Astrocyte (in vitro differentiated cells and primary cell): ENCODE measurements at regions not wholly inside any gene's neighbourhood (a gene's known extent, or its start where the extent isn't known, plus 50 kb on each side); places are given as distances from the start of the nearest gene placed in this dataset.

ENCODE experiments used
- DNase-seq: peaks from one replicate; pipeline ENCODE4 v3.0.0-alpha.2; 2010; ENCODE audit warnings: low read depth
- FAIRE-seq: peaks from 2 replicates; lab custom pipeline; 2011; peaks lifted over from hg19 to GRCh38; lab: Jason Lieb, UNC
- H2AFZ ChIP-seq: 2 replicates; pipeline ENCODE4 v1.6.0; 2012; ENCODE audit warnings: low read depth, low read length, inconsistent platforms
- H3K27ac ChIP-seq: 2 replicates; pipeline ENCODE4 v1.5.1; 2011; ENCODE audit warnings: low read depth, low read length, inconsistent platforms
- H3K27me3 ChIP-seq: 2 replicates; pipeline ENCODE4 v1.6.0; 2011; ENCODE audit warnings: low read length, inconsistent platforms; ENCODE audit not compliant: insufficient read depth
- H3K36me3 ChIP-seq: 2 replicates; pipeline ENCODE4 v1.5.1; 2011; ENCODE audit warnings: low read length, inconsistent platforms; ENCODE audit not compliant: insufficient read depth
- H3K4me1 ChIP-seq: 2 replicates; pipeline ENCODE4 v1.5.1; 2011; ENCODE audit warnings: low read length, inconsistent platforms; ENCODE audit not compliant: insufficient read depth
- H3K4me2 ChIP-seq: 2 replicates; pipeline ENCODE4 v1.6.0; 2012; ENCODE audit warnings: low read length, inconsistent platforms
- H3K4me3 ChIP-seq: 2 replicates; pipeline ENCODE4 v1.5.1; 2011; ENCODE audit warnings: low read depth, mild to moderate bottlenecking, low read length, inconsistent platforms; ENCODE audit not compliant: insufficient read depth
- H3K79me2 ChIP-seq: 2 replicates; pipeline ENCODE4 v1.6.0; 2012; ENCODE audit warnings: mild to moderate bottlenecking, low read length, inconsistent platforms; ENCODE audit not compliant: insufficient read depth
- H3K9ac ChIP-seq: 2 replicates; pipeline ENCODE4 v1.6.0; 2012; ENCODE audit warnings: mild to moderate bottlenecking, low read length, inconsistent platforms
- H3K9me3 ChIP-seq: 2 replicates; pipeline ENCODE4 v1.5.1; 2012; ENCODE audit warnings: low read depth, mild to moderate bottlenecking, low read length, inconsistent platforms; ENCODE audit not compliant: insufficient read depth
- H4K20me1 ChIP-seq: 2 replicates; pipeline ENCODE4 v1.6.0; 2012; ENCODE audit warnings: low read length, inconsistent platforms; ENCODE audit not compliant: insufficient read depth
- H3K27ac Mint-ChIP-seq: one replicate; pipeline ENCODE4 v1.8.0; 2021; ENCODE audit warnings: mild to moderate bottlenecking, mixed read lengths; ENCODE audit not compliant: unreplicated experiment
- H3K27me3 Mint-ChIP-seq: one replicate; pipeline ENCODE4 v1.8.0; 2021; ENCODE audit warnings: low read depth, mixed read lengths; ENCODE audit not compliant: unreplicated experiment
- H3K36me3 Mint-ChIP-seq: one replicate; pipeline ENCODE4 v1.8.0; 2021; ENCODE audit warnings: low read depth, mixed read lengths; ENCODE audit not compliant: unreplicated experiment
- H3K4me1 Mint-ChIP-seq: one replicate; pipeline ENCODE4 v1.8.0; 2021; ENCODE audit warnings: low read depth, mixed read lengths; ENCODE audit not compliant: unreplicated experiment
- H3K4me3 Mint-ChIP-seq: one replicate; pipeline ENCODE4 v1.8.0; 2021; ENCODE audit warnings: mild to moderate bottlenecking, moderate library complexity, mixed read lengths; ENCODE audit not compliant: unreplicated experiment
- H3K9me3 Mint-ChIP-seq: one replicate; pipeline ENCODE4 v1.8.0; 2021; ENCODE audit warnings: mild to moderate bottlenecking, mixed read lengths; ENCODE audit not compliant: unreplicated experiment
- EZH2 ChIP-seq: IDR thresholded peaks from 2 replicates; pipeline ENCODE4 v1.6.1; 2012; ENCODE audit warnings: mild to moderate bottlenecking, low read length, inconsistent platforms; ENCODE audit not compliant: insufficient read depth
- TF ChIP-seq, protein P1 (sequence below): IDR thresholded peaks from 2 replicates; pipeline ENCODE4 v1.5.1; 2011; ENCODE audit warnings: low read depth, mild to moderate bottlenecking, inconsistent platforms, low read length, moderate library complexity; ENCODE audit not compliant: insufficient read depth

GRCh38 chr2:2641541-2642410, 310.7 kb upstream of the MYT1L start:
- no peak overlapping the region for H3K27ac Mint-ChIP-seq
- H3K9me3 Mint-ChIP-seq, result no peaks in the 10 kb centered on the region
- no peak for FAIRE-seq
- Histone ChIP-seq H4K20me1 (no peaks in the 10 kb centered on the region), H3K27me3 (no peaks in the 10 kb centered on the region), H3K4me3 (no peak overlapping the region), H3K36me3 (no peaks in the 10 kb centered on the region), H3K4me1 (no peaks in the 10 kb centered on the region), H3K27ac (no peak overlapping the region), H3K4me2 (no peak overlapping the region), H2AFZ (no peak overlapping the region), H3K79me2 (no peaks in the 10 kb centered on the region), H3K9ac (no peak overlapping the region), H3K9me3 (peaks cover 4% of the 10 kb centered on the region)
- H3K27me3 Mint-ChIP-seq, result peaks cover 30% of the 10 kb centered on the region
- DNase-seq, result no peak
- no peaks in the 10 kb centered on the region for H3K36me3 Mint-ChIP-seq
- no peak overlapping the region for H3K4me3 Mint-ChIP-seq
- no peak for TF ChIP-seq EZH2
- TF ChIP-seq, protein P1, sequence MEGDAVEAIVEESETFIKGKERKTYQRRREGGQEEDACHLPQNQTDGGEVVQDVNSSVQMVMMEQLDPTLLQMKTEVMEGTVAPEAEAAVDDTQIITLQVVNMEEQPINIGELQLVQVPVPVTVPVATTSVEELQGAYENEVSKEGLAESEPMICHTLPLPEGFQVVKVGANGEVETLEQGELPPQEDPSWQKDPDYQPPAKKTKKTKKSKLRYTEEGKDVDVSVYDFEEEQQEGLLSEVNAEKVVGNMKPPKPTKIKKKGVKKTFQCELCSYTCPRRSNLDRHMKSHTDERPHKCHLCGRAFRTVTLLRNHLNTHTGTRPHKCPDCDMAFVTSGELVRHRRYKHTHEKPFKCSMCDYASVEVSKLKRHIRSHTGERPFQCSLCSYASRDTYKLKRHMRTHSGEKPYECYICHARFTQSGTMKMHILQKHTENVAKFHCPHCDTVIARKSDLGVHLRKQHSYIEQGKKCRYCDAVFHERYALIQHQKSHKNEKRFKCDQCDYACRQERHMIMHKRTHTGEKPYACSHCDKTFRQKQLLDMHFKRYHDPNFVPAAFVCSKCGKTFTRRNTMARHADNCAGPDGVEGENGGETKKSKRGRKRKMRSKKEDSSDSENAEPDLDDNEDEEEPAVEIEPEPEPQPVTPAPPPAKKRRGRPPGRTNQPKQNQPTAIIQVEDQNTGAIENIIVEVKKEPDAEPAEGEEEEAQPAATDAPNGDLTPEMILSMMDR, result no peak
- peaks cover 18% of the 10 kb centered on the region for H3K4me1 Mint-ChIP-seq

- Mint-ChIP-seq H3K4me1 (peaks cover 9% of the 10 kb centered on the region), H3K9me3 (no peaks in the 10 kb centered on the region), H3K4me3 (no peak overlapping the region), H3K36me3 (no peaks in the 10 kb centered on the region), H3K27me3 (peaks cover 32% of the 10 kb centered on the region), H3K27ac (no peak overlapping the region)
- Histone ChIP-seq H2AFZ (no peak overlapping the region), H3K9me3 (peaks cover 6% of the 10 kb centered on the region), H3K4me2 (no peak overlapping the region), H3K4me1 (no peaks in the 10 kb centered on the region), H3K36me3 (no peaks in the 10 kb centered on the region), H4K20me1 (no peaks in the 10 kb centered on the region), H3K4me3 (no peak overlapping the region), H3K79me2 (no peaks in the 10 kb centered on the region), H3K27ac (no peak overlapping the region), H3K9ac (no peak overlapping the region), H3K27me3 (no peaks in the 10 kb centered on the region)
- TF ChIP-seq EZH2, result no peak
- TF ChIP-seq, protein P1, result no peak
- FAIRE-seq, result no peak
- DNase-seq, result no peak
Observed at GRCh38 chr2:2640818-2641217, 309.7 kb upstream of the MYT1L start.

GRCh38 chr2:2640371-2640770, 309.3 kb upstream of the MYT1L start:
- no peaks in the 10 kb centered on the region for H4K20me1 ChIP-seq
- Mint-ChIP-seq H3K4me1 (peaks cover 9% of the 10 kb centered on the region), H3K9me3 (no peaks in the 10 kb centered on the region), H3K27ac (no peak overlapping the region), H3K27me3 (peaks cover 32% of the 10 kb centered on the region), H3K36me3 (no peaks in the 10 kb centered on the region), H3K4me3 (no peak overlapping the region)
- H3K4me2 ChIP-seq, result no peak overlapping the region
- no peak for FAIRE-seq
- DNase-seq, result no peak
- peaks cover 6% of the 10 kb centered on the region for H3K9me3 ChIP-seq
- no peaks in the 10 kb centered on the region for H3K4me1 ChIP-seq
- H3K4me3 ChIP-seq, result no peak overlapping the region
- no peak overlapping the region for H3K27ac ChIP-seq
- no peaks in the 10 kb centered on the region for H3K27me3 ChIP-seq
- H3K9ac ChIP-seq, result no peak overlapping the region
- H2AFZ ChIP-seq, result no peak overlapping the region
- no peaks in the 10 kb centered on the region for H3K79me2 ChIP-seq
- TF ChIP-seq, protein P1, result no peak
- TF ChIP-seq EZH2, result no peak
- no peaks in the 10 kb centered on the region for H3K36me3 ChIP-seq
